ENCODE measurements at regions not wholly inside any gene's neighbourhood (a gene's known extent, or its start where the extent isn't known, plus 50 kb on each side); places are given as distances from the start of the nearest gene placed in this dataset.

GRCh38 chr20:24360531-24360930 lies 108.9 kb upstream of the SYNDIG1 start:
- 86% methylated on average over 3 of the region's 3 CpGs for WGBS
- Histone ChIP-seq H3K9me3 (ENCODE audit: control insufficient read depth in 4 of 4, low read length in 3 of 4) (peaks cover 3 to 20% (median 8%) of the 10 kb centered on the region in 4 donors), H3K4me3 (ENCODE audit: low read depth in 1 of 3, low read length in 3 of 3) (no peak overlapping the region), H3K27me3 (ENCODE audit: control insufficient read depth in 4 of 4, insufficient read depth in 4 of 4, low read length in 3 of 4) (peaks cover 0 to 3% (median 0%) of the 10 kb centered on the region in 4 donors), H3K27ac (ENCODE audit: low read depth in 1 of 2, low read length in 2 of 2) (no peak overlapping the region), H3K36me3 (ENCODE audit: control insufficient read depth in 4 of 4, insufficient read depth in 3 of 4, low read depth in 1 of 4, low read length in 3 of 4) (no peaks in the 10 kb centered on the region), H3K9ac (ENCODE audit: low read depth in 1 of 2, low read length in 2 of 2) (no peak overlapping the region), H3K4me1 (ENCODE audit: control insufficient read depth in 4 of 4, insufficient read depth in 4 of 4, low read length in 3 of 4) (no peaks in the 10 kb centered on the region)
- TF ChIP-seq FOXA2 (IDR thresholded peaks at IDR 0.05) (no peak), FOXA1 (IDR thresholded peaks at IDR 0.05) (no peak), RXRA (IDR thresholded peaks at IDR 0.05) (no peak), HNF4G (IDR thresholded peaks at IDR 0.05) (no peak), GABPA (IDR thresholded peaks at IDR 0.05 in 1 of 2, conservative IDR thresholded peaks at IDR 0.05 in 1 of 2) (no peak), RAD21 (IDR thresholded peaks at IDR 0.05) (no peak), SP1 (IDR thresholded peaks at IDR 0.05) (no peak), JUND (IDR thresholded peaks at IDR 0.05) (no peak), YY1 (IDR thresholded peaks at IDR 0.05) (no peak), NR2F2 (IDR thresholded peaks at IDR 0.05) (no peak), ATF3 (IDR thresholded peaks at IDR 0.05) (no peak), REST (IDR thresholded peaks at IDR 0.05) (no peak), TAF1 (conservative IDR thresholded peaks at IDR 0.05) (no peak), HNF4A (conservative IDR thresholded peaks at IDR 0.05) (no peak), CTCF (IDR thresholded peaks at IDR 0.05; ENCODE audit: low read depth, low read length, missing input control) (no peak), MAX (IDR thresholded peaks at IDR 0.05) (no peak), ZBTB33 (IDR thresholded peaks at IDR 0.05) (no peak), EGR1 (IDR thresholded peaks at IDR 0.05; ENCODE audit: low read depth in 2 of 2) (no peak)
- DNase-seq (ENCODE audit: low spot score) = no peak
